ENCODE measurements at regions not wholly inside any gene's neighbourhood (a gene's known extent, or its start where the extent isn't known, plus 50 kb on each side); places are given as distances from the start of the nearest gene placed in this dataset.

- H4K91ac ChIP-seq (ENCODE audit: low read depth, low read length, poor library complexity) = no peak overlapping the region
- no peak overlapping the region for H2AFZ ChIP-seq (ENCODE audit: low read length)
- no peak overlapping the region for H3K18ac ChIP-seq (ENCODE audit: low read length)
- no peak overlapping the region for H3K4ac ChIP-seq (ENCODE audit: low read length)
- H2BK12ac ChIP-seq (ENCODE audit: low read length) = no peak overlapping the region
- no peaks in the 10 kb centered on the region for H3K4me1 ChIP-seq (ENCODE audit: control insufficient read depth in 2 of 2, insufficient read depth in 1 of 2, low read depth in 1 of 2, low read length in 2 of 2)
- peak overlapping the region; percentile 13 for H3K27ac ChIP-seq (replicated peaks; ENCODE audit: low read length)
- H3K79me1 ChIP-seq (ENCODE audit: low read depth, low read length) = no peaks in the 10 kb centered on the region
- no CpG with 5 or more reads among the region's 3 CpGs for WGBS, 2 donors (ENCODE audit: extremely low coverage in 2 of 2, insufficient read length in 2 of 2, insufficient replicate concordance in 1 of 2)
- no peak overlapping the region for H3K4me3 ChIP-seq (ENCODE audit: low read length in 2 of 2)
- H2BK120ac ChIP-seq (ENCODE audit: low read depth, low read length) = no peak overlapping the region
- no peaks in the 10 kb centered on the region for H3K36me3 ChIP-seq (replicated peaks in 1 of 2; ENCODE audit: control insufficient read depth in 2 of 2, insufficient read depth in 2 of 2, low read length in 2 of 2)
- no peak overlapping the region for H2BK15ac ChIP-seq (ENCODE audit: low read length)
- no peak overlapping the region for H3K4me2 ChIP-seq (ENCODE audit: insufficient read depth, low read length, poor library complexity, severe bottlenecking)
- no peak overlapping the region for H3K14ac ChIP-seq (ENCODE audit: low read length)
- no peak overlapping the region for H3K23ac ChIP-seq (ENCODE audit: low read depth, low read length, poor library complexity)
- H4K8ac ChIP-seq (ENCODE audit: low read depth, low read length) = no peak overlapping the region
- H3K27me3 ChIP-seq (ENCODE audit: control insufficient read depth in 3 of 3, insufficient read depth in 3 of 3, low read depth in 1 of 3, low read length in 3 of 3) = peaks cover 0 to 7% (median 0%) of the 10 kb centered on the region in 3 experiments
- no peak overlapping the region for H2AK5ac ChIP-seq (ENCODE audit: low read depth, low read length)
- H3K9ac ChIP-seq (ENCODE audit: low read depth, low read length, poor library complexity) = no peak overlapping the region
- no peak for DNase-seq (ENCODE audit: low spot score)
- H2BK5ac ChIP-seq (ENCODE audit: low read length) = no peak overlapping the region
- H3K9me3 ChIP-seq (replicated peaks in 1 of 2; ENCODE audit: control insufficient read depth in 2 of 2, insufficient read depth in 1 of 2, low read depth in 1 of 2, low read length in 2 of 2) = no peaks in the 10 kb centered on the region
Observed at GRCh38 chr4:151613290-151613689, 147.5 kb downstream of the GATB start.

GRCh38 chr4:151614561-151614960 lies 146.2 kb downstream of the GATB start:
- Histone ChIP-seq H3K27me3 (ENCODE audit: control insufficient read depth in 3 of 3, insufficient read depth in 3 of 3, low read depth in 1 of 3, low read length in 3 of 3) (peaks cover 0 to 10% (median 0%) of the 10 kb centered on the region in 3 experiments), H3K27ac (replicated peaks; ENCODE audit: low read length) (no peak overlapping the region), H2BK5ac (ENCODE audit: low read length) (no peak overlapping the region), H2AK5ac (ENCODE audit: low read depth, low read length) (no peak overlapping the region), H3K9me3 (replicated peaks in 1 of 2; ENCODE audit: control insufficient read depth in 2 of 2, insufficient read depth in 1 of 2, low read depth in 1 of 2, low read length in 2 of 2) (no peaks in the 10 kb centered on the region), H3K4me3 (ENCODE audit: low read length in 2 of 2) (no peak overlapping the region), H4K91ac (ENCODE audit: low read depth, low read length, poor library complexity) (no peak overlapping the region), H3K4ac (ENCODE audit: low read length) (no peak overlapping the region), H4K8ac (ENCODE audit: low read depth, low read length) (no peak overlapping the region), H3K79me1 (ENCODE audit: low read depth, low read length) (no peaks in the 10 kb centered on the region), H2BK120ac (ENCODE audit: low read depth, low read length) (no peak overlapping the region), H3K9ac (ENCODE audit: low read depth, low read length, poor library complexity) (no peak overlapping the region), H2BK15ac (ENCODE audit: low read length) (no peak overlapping the region), H3K18ac (ENCODE audit: low read length) (no peak overlapping the region), H3K23ac (ENCODE audit: low read depth, low read length, poor library complexity) (no peak overlapping the region), H3K4me1 (ENCODE audit: control insufficient read depth in 2 of 2, insufficient read depth in 1 of 2, low read depth in 1 of 2, low read length in 2 of 2) (no peaks in the 10 kb centered on the region), H2AFZ (ENCODE audit: low read length) (no peak overlapping the region), H3K36me3 (replicated peaks in 1 of 2; ENCODE audit: control insufficient read depth in 2 of 2, insufficient read depth in 2 of 2, low read length in 2 of 2) (no peaks in the 10 kb centered on the region), H3K4me2 (ENCODE audit: insufficient read depth, low read length, poor library complexity, severe bottlenecking) (no peak overlapping the region), H3K14ac (ENCODE audit: low read length) (no peak overlapping the region), H2BK12ac (ENCODE audit: low read length) (no peak overlapping the region)
- no peak for DNase-seq (ENCODE audit: low spot score)
- no CpG with 5 or more reads among the region's 2 CpGs for WGBS, 2 donors (ENCODE audit: extremely low coverage in 2 of 2, insufficient read length in 2 of 2, insufficient replicate concordance in 1 of 2)

- Histone ChIP-seq H3K79me1 (ENCODE audit: low read depth, low read length) (no peaks in the 10 kb centered on the region), H4K8ac (ENCODE audit: low read depth, low read length) (no peak overlapping the region), H3K9ac (ENCODE audit: low read depth, low read length, poor library complexity) (no peak overlapping the region), H3K27ac (replicated peaks; ENCODE audit: low read length) (no peak overlapping the region), H3K18ac (ENCODE audit: low read length) (no peak overlapping the region), H2AFZ (ENCODE audit: low read length) (no peak overlapping the region), H2AK5ac (ENCODE audit: low read depth, low read length) (no peak overlapping the region), H2BK5ac (ENCODE audit: low read length) (no peak overlapping the region), H2BK15ac (ENCODE audit: low read length) (no peak overlapping the region), H3K27me3 (ENCODE audit: control insufficient read depth in 3 of 3, insufficient read depth in 3 of 3, low read depth in 1 of 3, low read length in 3 of 3) (peaks cover 0 to 23% (median 0%) of the 10 kb centered on the region in 3 experiments), H3K4ac (ENCODE audit: low read length) (no peak overlapping the region), H3K9me3 (replicated peaks in 1 of 2; ENCODE audit: control insufficient read depth in 2 of 2, insufficient read depth in 1 of 2, low read depth in 1 of 2, low read length in 2 of 2) (no peaks in the 10 kb centered on the region), H3K4me1 (ENCODE audit: control insufficient read depth in 2 of 2, insufficient read depth in 1 of 2, low read depth in 1 of 2, low read length in 2 of 2) (no peaks in the 10 kb centered on the region), H3K23ac (ENCODE audit: low read depth, low read length, poor library complexity) (no peak overlapping the region), H3K4me2 (ENCODE audit: insufficient read depth, low read length, poor library complexity, severe bottlenecking) (no peak overlapping the region), H4K91ac (ENCODE audit: low read depth, low read length, poor library complexity) (no peak overlapping the region), H3K36me3 (replicated peaks in 1 of 2; ENCODE audit: control insufficient read depth in 2 of 2, insufficient read depth in 2 of 2, low read length in 2 of 2) (no peaks in the 10 kb centered on the region), H2BK120ac (ENCODE audit: low read depth, low read length) (no peak overlapping the region), H3K14ac (ENCODE audit: low read length) (no peak overlapping the region), H3K4me3 (ENCODE audit: low read length in 2 of 2) (no peak overlapping the region), H2BK12ac (ENCODE audit: low read length) (no peak overlapping the region)
- WGBS, 2 donors (ENCODE audit: extremely low coverage in 2 of 2, insufficient read length in 2 of 2, insufficient replicate concordance in 1 of 2) = no CpG with 5 or more reads among the region's 2 CpGs
- no peak for DNase-seq (ENCODE audit: low spot score)
Observed at GRCh38 chr4:151618858-151619257, 141.9 kb downstream of the GATB start.

- Histone ChIP-seq H3K27me3 (ENCODE audit: control insufficient read depth in 3 of 3, insufficient read depth in 3 of 3, low read depth in 1 of 3, low read length in 3 of 3) (peaks cover 0 to 32% (median 0%) of the 10 kb centered on the region in 3 experiments), H3K27ac (replicated peaks; ENCODE audit: low read length) (no peak overlapping the region), H4K8ac (ENCODE audit: low read depth, low read length) (no peak overlapping the region), H2AFZ (ENCODE audit: low read length) (no peak overlapping the region), H2BK15ac (ENCODE audit: low read length) (no peak overlapping the region), H3K4me1 (ENCODE audit: control insufficient read depth in 2 of 2, insufficient read depth in 1 of 2, low read depth in 1 of 2, low read length in 2 of 2) (no peaks in the 10 kb centered on the region), H3K14ac (ENCODE audit: low read length) (no peak overlapping the region), H3K36me3 (replicated peaks in 1 of 2; ENCODE audit: control insufficient read depth in 2 of 2, insufficient read depth in 2 of 2, low read length in 2 of 2) (no peaks in the 10 kb centered on the region), H3K23ac (ENCODE audit: low read depth, low read length, poor library complexity) (no peak overlapping the region), H2BK120ac (ENCODE audit: low read depth, low read length) (no peak overlapping the region), H4K91ac (ENCODE audit: low read depth, low read length, poor library complexity) (no peak overlapping the region), H3K4me3 (ENCODE audit: low read length in 2 of 2) (no peak overlapping the region), H3K9ac (ENCODE audit: low read depth, low read length, poor library complexity) (no peak overlapping the region), H2AK5ac (ENCODE audit: low read depth, low read length) (no peak overlapping the region), H2BK12ac (ENCODE audit: low read length) (no peak overlapping the region), H3K79me1 (ENCODE audit: low read depth, low read length) (no peaks in the 10 kb centered on the region), H3K9me3 (replicated peaks in 1 of 2; ENCODE audit: control insufficient read depth in 2 of 2, insufficient read depth in 1 of 2, low read depth in 1 of 2, low read length in 2 of 2) (no peaks in the 10 kb centered on the region), H3K4ac (ENCODE audit: low read length) (no peak overlapping the region), H2BK5ac (ENCODE audit: low read length) (no peak overlapping the region), H3K18ac (ENCODE audit: low read length) (no peak overlapping the region), H3K4me2 (ENCODE audit: insufficient read depth, low read length, poor library complexity, severe bottlenecking) (no peak overlapping the region)
- DNase-seq (ENCODE audit: low spot score) = no peak
Observed at GRCh38 chr4:151620066-151620465, 140.7 kb downstream of the GATB start.
